ENCODE measurements at regions not wholly inside any gene's neighbourhood (a gene's known extent, or its start where the extent isn't known, plus 50 kb on each side); places are given as distances from the start of the nearest gene placed in this dataset.
A peak's percentile ranks its signal among the peaks of the same experiment; 100 is the strongest.

- CTCF ChIA-PET = interaction anchor here (0.7 kb wide), 1 partner anchor 9 kb away, joined by 3 read pairs; no protein-coding TSS in a partner anchor
- DNase-seq (ENCODE audit: low read depth, low spot score) = no peak
- H3K27me3 ChIP-seq (ENCODE audit: control insufficient read depth, insufficient read depth, low read length) = peaks cover 5% of the 10 kb centered on the region
- POLR2A ChIA-PET = no interaction called here
- no peaks in the 10 kb centered on the region; the same call in 1 of the 2 replicates for H3K9me3 ChIP-seq (ENCODE audit: control insufficient read depth, insufficient read depth, low read length)
- no peak overlapping the region for H3K27ac ChIP-seq (ENCODE audit: low read depth, low read length)
- no peak for TF ChIP-seq CTCF (IDR thresholded peaks at IDR 0.05; ENCODE audit: low read depth, low read length)
- no peak overlapping the region for H3K4me3 ChIP-seq (ENCODE audit: low read depth, low read length)
Observed at GRCh38 chr3:194852831-194853508, 167.3 kb downstream of the FAM43A start.

GRCh38 chr3:194854206-194854605 lies 168.5 kb downstream of the FAM43A start:
- no peak overlapping the region for H3K4me3 ChIP-seq (ENCODE audit: low read depth, low read length)
- peaks cover 2% of the 10 kb centered on the region for H3K9me3 ChIP-seq (ENCODE audit: control insufficient read depth, insufficient read depth, low read length)
- no peak for DNase-seq (ENCODE audit: low read depth, low spot score)
- peaks cover 2% of the 10 kb centered on the region for H3K27me3 ChIP-seq (ENCODE audit: control insufficient read depth, insufficient read depth, low read length)
- ChIA-PET POLR2A (no interaction called here), CTCF (no interaction called here)
- H3K27ac ChIP-seq (ENCODE audit: low read depth, low read length) = no peak overlapping the region
- no peak for TF ChIP-seq CTCF (IDR thresholded peaks at IDR 0.05; ENCODE audit: low read depth, low read length)

GRCh38 chr3:194854659-194855390 lies 169.1 kb downstream of the FAM43A start:
- CTCF ChIA-PET = no interaction called here
- Histone ChIP-seq H3K27ac (ENCODE audit: low read depth, low read length) (no peak overlapping the region), H3K27me3 (ENCODE audit: control insufficient read depth, insufficient read depth, low read length) (peaks cover 2% of the 10 kb centered on the region), H3K4me3 (ENCODE audit: low read depth, low read length) (no peak overlapping the region), H3K9me3 (ENCODE audit: control insufficient read depth, insufficient read depth, low read length) (peaks cover 2% of the 10 kb centered on the region)
- no peak for DNase-seq (ENCODE audit: low read depth, low spot score)
- no peak for TF ChIP-seq CTCF (IDR thresholded peaks at IDR 0.05; ENCODE audit: low read depth, low read length)
- POLR2A ChIA-PET = interaction anchor here (0.6 kb wide), 1 partner anchor 245 kb away, joined by 3 read pairs; no protein-coding TSS in a partner anchor

GRCh38 chr3:194856296-194856695 lies 170.6 kb downstream of the FAM43A start:
- no peak for DNase-seq (ENCODE audit: low read depth, low spot score)
- POLR2A ChIA-PET = no interaction called here
- Histone ChIP-seq H3K27ac (ENCODE audit: low read depth, low read length) (no peak overlapping the region), H3K4me3 (ENCODE audit: low read depth, low read length) (no peak overlapping the region), H3K27me3 (ENCODE audit: control insufficient read depth, insufficient read depth, low read length) (peaks cover 2% of the 10 kb centered on the region), H3K9me3 (ENCODE audit: control insufficient read depth, insufficient read depth, low read length) (peaks cover 2% of the 10 kb centered on the region)
- CTCF ChIA-PET = no interaction called here
- no peak for TF ChIP-seq CTCF (IDR thresholded peaks at IDR 0.05; ENCODE audit: low read depth, low read length)

- H3K4me3 ChIP-seq (ENCODE audit: low read depth, low read length) = no peak overlapping the region
- POLR2A ChIA-PET = interaction anchor here (1.2 kb wide), 1 partner anchor 15 kb away, joined by 3 read pairs; no protein-coding TSS in a partner anchor
- no peak for TF ChIP-seq CTCF (IDR thresholded peaks at IDR 0.05; ENCODE audit: low read depth, low read length)
- no peak overlapping the region for H3K27ac ChIP-seq (ENCODE audit: low read depth, low read length)
- peak; percentile 11 for DNase-seq (ENCODE audit: low read depth, low spot score)
- CTCF ChIA-PET = no interaction called here
- peaks cover 2% of the 10 kb centered on the region for H3K9me3 ChIP-seq (ENCODE audit: control insufficient read depth, insufficient read depth, low read length)
- H3K27me3 ChIP-seq (ENCODE audit: control insufficient read depth, insufficient read depth, low read length) = no peaks in the 10 kb centered on the region
Observed at GRCh38 chr3:194857469-194858113, 171.9 kb downstream of the FAM43A start.

Data from AG04450 (cell line).